Muscle layer of duodenum (tissue), 2 donors: ENCODE measurements at regions not wholly inside any gene's neighbourhood (a gene's known extent, or its start where the extent isn't known, plus 50 kb on each side); places are given as distances from the start of the nearest gene placed in this dataset.

ENCODE experiments used
- H3K27ac ChIP-seq: one replicate; pipeline ENCODE4 v1.7.0; 2013; ENCODE audit warnings: mild to moderate bottlenecking, low read length
- H3K27me3 ChIP-seq: one replicate; pipeline ENCODE4 v1.7.0; 2013; ENCODE audit warnings: low read depth, mild to moderate bottlenecking, control low read depth, low read length
- H3K36me3 ChIP-seq, 2 donors: one replicate each; pipeline ENCODE4 v1.7.0; 2013; ENCODE audit warnings: low read length in 2 of 2, control low read depth in 1 of 2, mild to moderate bottlenecking in 1 of 2; ENCODE audit not compliant: insufficient read depth in 2 of 2, control insufficient read depth in 1 of 2
- H3K4me1 ChIP-seq, 2 donors: one replicate each; pipeline ENCODE4 v1.7.0; 2013; ENCODE audit warnings: low read length in 2 of 2, mild to moderate bottlenecking in 2 of 2, control low read depth in 1 of 2, moderate library complexity in 1 of 2; ENCODE audit not compliant: insufficient read depth in 2 of 2, control insufficient read depth in 1 of 2
- H3K4me3 ChIP-seq, 2 donors: one replicate each; pipeline ENCODE4 v1.7.0; 2013; ENCODE audit warnings: low read length in 2 of 2, low read depth in 1 of 2, mild to moderate bottlenecking in 1 of 2
- H3K9me3 ChIP-seq, 2 donors: one replicate each; pipeline ENCODE4 v1.7.0; 2013; ENCODE audit warnings: low read length in 2 of 2, control low read depth in 1 of 2, mild to moderate bottlenecking in 1 of 2; ENCODE audit not compliant: control insufficient read depth in 1 of 2
- donor health status: healthy.

DNA sequence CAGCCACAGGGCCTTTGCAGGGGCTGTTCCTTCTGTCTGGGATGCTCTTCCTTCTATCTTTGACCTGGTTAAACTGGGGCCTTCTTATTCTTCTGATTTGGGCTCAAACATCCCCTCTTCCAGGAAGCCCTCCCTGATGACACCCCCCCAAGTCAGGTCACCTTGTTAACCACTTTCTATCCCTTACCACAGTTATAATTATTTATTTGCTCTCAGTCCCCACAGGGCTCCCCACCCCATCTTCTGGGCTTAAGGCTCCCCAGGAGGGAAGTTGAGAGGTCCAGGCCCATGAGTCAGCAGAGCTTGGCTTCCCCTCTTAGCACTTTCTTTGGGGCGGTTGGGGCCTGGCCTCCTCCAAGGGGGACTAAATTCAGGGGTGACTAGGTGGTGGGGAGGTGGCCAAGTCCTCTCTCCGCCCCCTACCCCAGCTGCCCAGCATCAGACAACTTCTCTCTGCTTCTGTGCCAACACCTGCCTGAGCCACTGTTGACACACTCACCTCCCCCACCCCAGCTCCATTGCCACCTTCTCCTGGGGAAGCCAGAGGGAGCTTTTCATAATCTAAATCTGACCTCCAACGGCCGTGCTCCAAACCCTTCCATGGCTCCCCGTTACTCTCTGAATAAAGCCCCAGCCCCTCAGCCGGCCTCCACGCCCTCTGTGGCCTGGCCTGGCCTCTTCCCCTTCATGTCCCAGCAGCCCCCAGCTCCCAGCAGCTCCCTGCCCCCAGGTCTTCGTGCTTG is 70.0 kb downstream of the CEBPB start:
- H3K27ac ChIP-seq = peak overlapping the region; percentile 33
- no peak overlapping the region for H3K4me3 ChIP-seq

DNA sequence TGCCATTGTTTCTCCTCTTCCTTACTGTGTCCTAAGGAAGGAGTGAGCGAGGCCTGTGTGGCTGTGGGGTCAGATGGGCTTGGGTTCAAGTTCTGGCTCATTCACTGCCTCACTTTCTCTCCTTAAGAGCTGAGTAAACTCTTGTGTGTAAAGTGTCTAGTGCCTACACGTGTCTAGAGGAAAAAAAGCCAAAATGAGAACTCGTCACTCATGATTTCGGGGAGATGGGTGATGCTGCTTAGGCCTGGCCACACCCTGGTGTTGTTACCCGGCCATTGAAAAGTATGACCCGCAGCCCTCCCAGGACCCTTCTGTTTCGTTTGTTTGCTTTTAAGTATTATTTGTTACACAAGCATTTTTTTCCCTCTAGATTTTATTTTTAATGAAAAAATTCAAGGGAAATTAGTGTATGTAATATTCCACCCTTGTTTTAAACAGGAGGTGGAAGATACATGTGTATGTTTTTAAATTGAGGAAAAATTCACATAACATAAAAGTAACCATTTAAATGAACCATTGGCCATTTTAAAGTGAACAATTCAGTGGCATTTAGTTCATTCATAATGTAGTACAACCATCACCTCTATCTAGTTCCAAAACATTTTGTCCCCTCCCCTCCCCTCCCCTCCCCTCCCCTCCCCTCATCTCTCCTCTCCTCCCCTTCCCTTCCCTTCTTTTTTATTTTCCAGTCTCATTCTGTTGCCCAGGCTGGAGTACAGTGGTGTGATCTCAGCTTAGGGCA is 71.0 kb downstream of the CEBPB start:
- Histone ChIP-seq H3K27ac (no peak overlapping the region), H3K27me3 (no peaks in the 10 kb centered on the region), H3K36me3 (no peaks in the 10 kb centered on the region), H3K4me1 (peaks cover 8 to 9% of the 10 kb centered on the region in 2 donors), H3K9me3 (no peaks in the 10 kb centered on the region), H3K4me3 (no peak overlapping the region)

More for the DNA sequence above, 70.0 kb downstream of the CEBPB start:
- no peaks in the 10 kb centered on the region for H3K36me3 ChIP-seq
- no peaks in the 10 kb centered on the region for H3K9me3 ChIP-seq
- H3K4me1 ChIP-seq = peaks cover 8 to 9% of the 10 kb centered on the region in 2 donors
- no peaks in the 10 kb centered on the region for H3K27me3 ChIP-seq

GRCh38 chr20:50263831-50264230 is 73.2 kb downstream of the CEBPB start:
- Histone ChIP-seq H3K4me1 (peaks cover 8 to 15% of the 10 kb centered on the region in 2 donors), H3K27me3 (no peaks in the 10 kb centered on the region), H3K36me3 (no peaks in the 10 kb centered on the region), H3K9me3 (no peaks in the 10 kb centered on the region), H3K4me3 (no peak overlapping the region), H3K27ac (no peak overlapping the region)

DNA sequence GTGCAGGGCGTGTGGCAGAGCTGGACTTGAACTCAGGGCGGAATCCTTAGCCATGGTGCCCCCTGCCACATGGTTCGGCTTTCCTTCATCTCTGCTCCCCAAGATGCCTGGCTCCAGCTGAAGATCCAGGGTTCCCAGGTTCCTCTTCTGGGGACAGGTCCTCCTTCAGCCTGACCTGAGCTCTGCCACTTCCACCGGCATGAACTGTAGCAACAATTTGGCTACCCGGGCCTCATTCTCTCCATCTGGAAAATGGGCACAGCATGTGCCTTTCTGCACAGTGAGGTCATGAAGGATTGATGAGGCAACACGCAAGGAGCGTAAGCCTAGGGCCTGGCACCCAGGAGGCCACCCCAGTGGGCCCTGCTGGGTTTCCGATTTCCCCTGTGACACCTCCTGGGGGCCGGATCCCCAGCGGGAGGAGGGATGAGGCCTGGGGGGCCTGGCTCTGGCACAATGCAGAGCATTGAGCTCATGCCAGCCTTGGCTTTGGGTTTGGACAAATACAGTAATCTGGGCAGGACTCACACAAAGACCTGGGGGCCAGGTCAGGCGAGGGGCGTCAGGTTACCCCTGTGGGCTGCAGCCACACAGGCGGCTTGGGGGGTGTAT is 74.0 kb downstream of the CEBPB start:
- Histone ChIP-seq H3K9me3 (no peaks in the 10 kb centered on the region), H3K36me3 (no peaks in the 10 kb centered on the region), H3K4me1 (peaks cover 7 to 15% of the 10 kb centered on the region in 2 donors), H3K4me3 (no peak overlapping the region), H3K27ac (no peak overlapping the region), H3K27me3 (no peaks in the 10 kb centered on the region)

DNA sequence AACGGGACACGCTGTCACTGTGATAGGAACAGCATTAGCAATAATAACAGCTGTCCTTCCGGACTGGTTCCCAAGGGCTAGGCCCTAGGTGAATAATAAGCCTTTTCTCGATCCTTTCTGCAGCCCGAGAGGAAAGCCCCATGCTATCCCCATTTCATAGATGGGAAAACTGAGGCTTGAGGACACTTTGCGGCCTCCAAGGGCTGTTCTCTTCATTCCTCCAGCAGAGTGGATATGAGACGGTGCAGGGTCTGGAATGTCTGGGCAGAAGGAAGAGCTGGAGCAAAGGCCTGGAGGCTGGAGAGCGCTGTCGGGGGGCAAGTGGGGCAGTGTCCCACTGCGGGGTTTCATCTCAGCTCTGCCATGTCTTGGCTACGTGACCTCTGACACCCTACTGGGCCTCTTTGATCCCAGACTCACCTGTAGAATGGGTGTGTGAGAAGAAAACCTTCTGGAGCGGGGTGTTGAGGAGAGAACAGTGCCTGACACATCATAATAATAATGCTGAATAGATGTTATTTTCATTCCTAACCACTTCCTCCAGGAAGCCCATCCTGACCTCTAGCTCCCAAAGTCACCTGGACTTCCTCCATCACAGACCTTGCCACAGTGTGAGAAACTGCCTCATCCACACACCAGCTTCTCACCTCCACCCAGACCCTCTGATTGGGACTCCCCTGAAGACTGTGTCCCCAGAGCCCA is 74.8 kb downstream of the CEBPB start:
- H3K27ac ChIP-seq = no peak overlapping the region

DNA sequence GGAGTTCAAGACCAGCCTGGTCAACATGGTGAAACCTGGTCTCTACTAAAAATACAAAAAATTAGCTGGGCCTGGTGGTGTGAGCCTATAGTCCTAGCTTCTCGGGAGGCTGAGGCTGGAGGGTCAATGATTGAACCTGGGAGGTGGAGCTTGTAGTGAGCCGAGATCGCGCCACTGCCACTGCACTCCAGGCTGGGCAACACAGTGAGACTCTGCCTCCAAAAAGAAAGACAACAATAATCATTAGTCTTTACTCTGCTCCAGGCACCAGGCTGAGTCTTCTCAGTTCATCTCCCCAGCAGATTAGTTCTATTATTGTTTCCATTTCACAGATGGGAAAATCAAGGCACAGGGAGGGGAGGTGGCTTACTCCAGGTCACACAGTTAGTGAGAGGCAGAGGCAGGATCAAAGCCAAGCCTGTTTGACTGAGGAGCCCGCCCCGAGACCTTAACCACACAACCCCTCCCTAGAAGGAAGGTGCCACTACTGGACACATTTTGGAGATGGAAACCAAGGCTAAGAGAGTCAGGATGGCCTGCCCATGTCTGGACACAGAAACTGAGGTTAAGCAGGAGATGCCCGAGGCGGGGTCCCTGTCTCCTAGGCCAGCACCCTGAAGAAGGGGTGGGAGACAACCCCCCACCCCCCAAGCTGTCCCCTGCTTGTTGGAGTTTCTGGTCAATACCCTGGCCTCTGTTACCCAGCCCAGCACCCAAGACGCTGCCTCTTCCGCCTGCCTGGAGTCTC is 75.8 kb downstream of the CEBPB start:
- no peaks in the 10 kb centered on the region for H3K27me3 ChIP-seq
- no peak overlapping the region for H3K4me3 ChIP-seq
- H3K27ac ChIP-seq = peak overlapping the region; percentile 80
- H3K9me3 ChIP-seq = no peaks in the 10 kb centered on the region
- no peaks in the 10 kb centered on the region for H3K36me3 ChIP-seq
- H3K4me1 ChIP-seq = peaks cover 0 to 6% of the 10 kb centered on the region in 2 donors

More for the DNA sequence above, 74.8 kb downstream of the CEBPB start:
- Histone ChIP-seq H3K27me3 (no peaks in the 10 kb centered on the region), H3K4me3 (no peak overlapping the region), H3K4me1 (peaks cover 0 to 8% of the 10 kb centered on the region in 2 donors), H3K9me3 (no peaks in the 10 kb centered on the region), H3K36me3 (no peaks in the 10 kb centered on the region)

GRCh38 chr20:50267041-50267865 is 76.6 kb downstream of the CEBPB start:
- H3K27me3 ChIP-seq = no peaks in the 10 kb centered on the region
- no peaks in the 10 kb centered on the region for H3K9me3 ChIP-seq
- no peaks in the 10 kb centered on the region for H3K36me3 ChIP-seq
- peaks cover 0 to 6% of the 10 kb centered on the region in 2 donors for H3K4me1 ChIP-seq
- peak overlapping the region; percentile 80 for H3K27ac ChIP-seq
- peak overlapping the region in 1 of 2 donors; percentile 3 for H3K4me3 ChIP-seq

DNA sequence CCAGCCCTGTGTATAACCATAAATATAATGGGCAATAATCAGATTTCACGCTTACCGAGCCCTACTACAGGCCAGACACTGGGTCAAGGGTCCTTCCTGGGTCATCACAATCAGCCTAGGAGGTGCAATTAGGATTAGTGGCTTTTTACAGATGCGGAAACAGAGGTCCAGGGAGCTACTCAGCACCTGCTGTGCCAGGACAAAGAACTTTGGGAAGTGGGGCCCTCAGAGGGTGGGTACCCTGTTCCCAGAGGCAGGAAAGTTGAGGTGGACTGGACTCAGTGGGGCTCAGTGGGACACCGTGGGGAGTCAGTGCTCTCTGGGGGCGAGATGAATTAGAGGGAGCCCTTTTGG is 77.2 kb downstream of the CEBPB start:
- Histone ChIP-seq H3K27me3 (no peaks in the 10 kb centered on the region), H3K4me3 (no peak overlapping the region), H3K36me3 (no peaks in the 10 kb centered on the region), H3K9me3 (no peaks in the 10 kb centered on the region), H3K4me1 (peaks cover 0 to 6% of the 10 kb centered on the region in 2 donors), H3K27ac (peak overlapping the region; percentile 5)

GRCh38 chr20:50269091-50270033 is 78.7 kb downstream of the CEBPB start:
- H3K9me3 ChIP-seq = no peaks in the 10 kb centered on the region
- H3K27ac ChIP-seq = no peak overlapping the region
- H3K4me3 ChIP-seq = no peak overlapping the region
- H3K36me3 ChIP-seq = no peaks in the 10 kb centered on the region
- H3K4me1 ChIP-seq = peaks cover 0 to 6% of the 10 kb centered on the region in 2 donors
- no peaks in the 10 kb centered on the region for H3K27me3 ChIP-seq
